Occipital lobe (tissue), 1 donor: ENCODE measurements at regions not wholly inside any gene's neighbourhood (a gene's known extent, or its start where the extent isn't known, plus 50 kb on each side); places are given as distances from the start of the nearest gene placed in this dataset.

Experiments
- DNase-seq: peaks from one replicate; lab custom pipeline; 2025; lab: John Stamatoyannopoulos, UW

GRCh38 chr1:221192055-221192454, 312.8 kb downstream of the HLX start:
- no peak for DNase-seq

- no peak for DNase-seq
Observed at GRCh38 chr1:221200464-221200863, 321.2 kb downstream of the HLX start.

DNA sequence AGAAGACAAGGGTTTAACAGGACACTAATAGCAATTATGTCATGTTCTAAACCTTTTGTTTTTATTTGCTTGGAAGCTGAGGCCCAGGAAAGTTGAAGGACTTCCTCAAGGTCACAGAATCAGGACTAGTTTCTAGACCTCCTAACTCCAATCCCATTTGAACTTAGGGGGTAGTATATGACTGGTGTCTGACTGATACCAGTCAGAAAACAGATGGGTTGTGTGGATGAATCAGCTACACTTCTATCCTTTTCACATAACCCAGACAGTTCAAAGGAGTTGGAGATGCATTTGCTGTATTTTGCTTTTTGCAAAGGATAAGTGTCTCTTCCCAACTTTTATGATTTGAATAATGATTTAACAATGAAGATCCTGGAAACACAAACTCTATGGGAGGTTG, 322.5 kb downstream of the HLX start:
- DNase-seq: no peak

DNA sequence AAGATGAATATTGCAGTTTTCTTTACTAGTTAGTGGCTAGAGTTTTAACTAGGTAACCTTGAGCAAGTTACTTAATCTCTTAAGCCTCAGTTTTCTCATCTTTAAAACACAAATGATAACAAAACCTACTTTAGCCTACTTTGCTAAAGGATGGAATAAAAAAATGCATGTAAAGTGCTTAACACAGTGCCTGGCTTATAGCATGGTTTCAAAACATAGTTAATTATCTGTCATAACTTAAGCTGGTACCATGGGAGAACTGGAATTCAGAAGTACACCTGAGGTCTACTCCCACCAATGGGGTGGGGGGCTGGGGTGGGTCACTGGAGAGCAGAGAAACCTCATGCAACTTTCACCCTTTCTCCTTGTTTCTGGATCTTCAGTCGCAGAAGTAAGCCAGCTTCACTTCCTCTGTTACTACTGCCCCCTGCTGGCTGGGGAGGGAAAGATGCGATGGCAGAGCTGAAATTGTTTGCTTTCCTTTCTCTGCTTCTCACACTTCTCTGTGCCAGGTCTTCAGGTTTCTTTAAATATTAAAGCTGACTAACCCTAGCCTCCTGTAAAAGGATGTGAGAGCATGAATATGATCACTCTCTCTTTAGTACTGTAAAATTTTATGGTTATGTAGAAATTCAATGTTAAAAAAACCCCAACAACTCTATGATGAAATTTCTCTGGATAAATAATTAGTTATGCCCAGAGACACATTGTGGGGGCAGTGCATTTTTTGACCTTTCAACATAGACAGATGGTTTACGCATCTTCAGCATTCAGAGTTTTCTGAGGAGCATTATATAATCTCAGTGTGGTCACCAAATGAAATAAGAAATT, 324.2 kb downstream of the HLX start:
- DNase-seq: peak; percentile 50

GRCh38 chr1:221204055-221204833, 325.0 kb downstream of the HLX start:
- no peak for DNase-seq

DNA sequence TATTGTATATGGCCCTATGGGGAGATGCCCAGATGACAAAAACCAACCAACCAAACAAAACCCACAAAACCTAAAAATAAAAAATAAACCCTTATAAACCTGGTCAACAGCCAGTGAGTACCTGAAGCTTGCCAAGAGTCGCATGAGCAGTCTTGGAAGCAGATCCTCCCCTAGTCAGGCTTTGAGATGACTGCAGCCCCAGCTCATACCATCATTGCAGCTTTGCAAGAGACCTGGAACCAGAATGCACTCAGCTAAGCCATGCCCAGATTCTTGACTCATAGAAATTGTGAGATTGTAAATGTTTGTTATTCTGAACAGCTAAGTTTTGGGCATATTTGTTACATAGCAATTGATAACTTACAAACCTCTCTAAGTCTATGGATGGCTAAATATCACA, 326.8 kb downstream of the HLX start:
- no peak for DNase-seq

DNA sequence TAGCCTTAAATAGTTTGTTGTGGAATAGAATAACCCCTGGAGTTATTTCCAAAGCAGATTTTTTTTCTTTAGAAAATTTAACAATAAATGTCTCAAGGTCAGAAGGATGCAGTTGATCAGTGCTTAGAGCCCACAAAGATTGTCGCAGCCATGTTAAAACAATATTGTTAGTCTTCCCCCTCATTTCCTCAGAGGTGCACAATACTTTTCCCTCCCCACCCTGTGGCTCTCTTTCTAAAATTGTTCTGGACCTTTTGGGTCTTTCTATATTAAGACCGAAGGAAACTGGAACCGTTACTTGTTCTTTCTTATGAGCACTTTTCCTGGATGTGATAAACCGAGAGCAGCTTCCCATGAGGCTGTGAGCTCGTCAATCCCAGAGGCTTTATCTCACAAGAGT, 333.7 kb downstream of the HLX start:
- DNase-seq: no peak

DNA sequence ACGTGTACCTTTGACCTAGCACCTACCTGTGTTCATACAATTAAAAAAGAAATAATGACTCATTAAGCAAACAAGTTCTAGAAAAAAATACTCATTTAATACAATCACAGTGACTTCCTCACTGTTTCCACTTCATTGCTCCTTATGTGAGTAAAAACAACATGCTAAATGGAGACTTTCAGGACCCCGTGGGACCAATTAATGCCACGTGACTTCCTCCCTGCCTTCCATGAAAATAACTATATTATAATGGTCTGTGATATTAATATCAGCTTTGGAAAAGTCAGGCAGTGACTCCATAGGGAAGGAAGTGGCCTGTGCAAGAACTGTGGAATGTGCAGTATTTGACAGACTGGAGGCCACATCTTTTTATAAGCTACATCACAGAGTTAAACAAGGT, 337.8 kb downstream of the HLX start:
- DNase-seq: no peak

- no peak for DNase-seq
Observed at GRCh38 chr1:221223281-221223680, 344.0 kb downstream of the HLX start.

DNA sequence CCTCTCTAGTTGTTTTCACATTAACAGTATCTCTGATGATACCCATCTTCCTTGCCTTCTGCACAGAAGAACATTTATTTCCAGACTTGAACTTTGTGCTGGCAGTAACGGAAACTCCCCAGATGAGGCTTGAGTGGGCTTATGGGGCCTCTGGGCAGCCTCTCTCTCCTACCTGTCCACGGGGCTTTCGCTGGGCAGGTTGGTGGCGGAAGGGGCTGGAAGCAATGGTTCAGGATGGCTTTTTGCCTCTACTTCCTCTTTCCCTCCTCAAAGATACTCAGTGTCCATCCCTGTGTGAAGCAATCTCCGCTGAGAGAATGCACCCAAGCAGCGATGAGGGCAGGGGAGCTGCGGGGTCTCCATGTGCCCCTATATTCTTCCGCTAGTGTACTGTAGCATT, 348.2 kb downstream of the HLX start:
- DNase-seq: no peak

- DNase-seq: no peak
Observed at GRCh38 chr1:221227872-221228337, 348.7 kb downstream of the HLX start.

DNA sequence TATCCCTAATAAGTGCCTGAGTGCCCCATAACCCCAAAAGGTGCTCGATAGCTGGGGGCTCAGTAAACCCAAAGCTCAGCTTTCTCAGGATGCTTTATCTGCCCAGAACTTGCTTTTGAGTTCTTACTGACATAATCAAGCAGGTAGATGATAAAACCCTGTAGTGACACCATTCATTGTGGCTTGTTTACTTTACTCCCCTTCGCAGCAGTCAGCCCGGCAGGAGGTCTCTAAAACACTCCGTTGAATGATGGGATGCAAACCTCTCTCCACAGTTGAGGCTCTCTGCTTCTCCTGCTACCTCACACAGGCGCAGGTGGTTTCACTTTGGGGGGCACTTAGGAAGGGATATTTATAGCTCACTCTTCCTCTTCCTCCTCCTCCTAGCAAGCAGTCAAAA, 349.4 kb downstream of the HLX start:
- DNase-seq: no peak

- no peak for DNase-seq
Observed at GRCh38 chr1:221230605-221231004, 351.4 kb downstream of the HLX start.

GRCh38 chr1:221234791-221235190, 355.5 kb downstream of the HLX start:
- no peak for DNase-seq

GRCh38 chr1:221237587-221237986, 358.3 kb downstream of the HLX start:
- DNase-seq: no peak

GRCh38 chr1:221239181-221239580, 359.9 kb downstream of the HLX start:
- no peak for DNase-seq

DNA sequence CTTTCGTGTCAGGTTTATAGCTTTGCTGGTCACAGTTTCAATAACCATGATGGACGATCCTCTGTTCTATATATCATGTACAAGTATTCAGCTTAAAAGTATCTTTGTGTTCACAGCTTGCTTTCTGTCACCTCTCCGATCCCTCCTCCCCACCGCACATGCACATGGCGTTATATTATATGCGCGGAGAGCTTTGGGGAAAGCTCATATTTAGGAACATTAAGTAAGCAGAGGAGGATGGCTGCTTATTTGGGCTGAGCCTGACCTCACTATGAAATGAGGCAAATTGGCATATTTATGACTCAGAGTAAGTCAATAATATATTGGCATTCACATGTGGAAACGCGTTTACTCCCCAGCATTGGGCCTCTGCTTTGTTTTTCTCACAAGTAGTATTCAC, 360.5 kb downstream of the HLX start:
- no peak for DNase-seq

DNA sequence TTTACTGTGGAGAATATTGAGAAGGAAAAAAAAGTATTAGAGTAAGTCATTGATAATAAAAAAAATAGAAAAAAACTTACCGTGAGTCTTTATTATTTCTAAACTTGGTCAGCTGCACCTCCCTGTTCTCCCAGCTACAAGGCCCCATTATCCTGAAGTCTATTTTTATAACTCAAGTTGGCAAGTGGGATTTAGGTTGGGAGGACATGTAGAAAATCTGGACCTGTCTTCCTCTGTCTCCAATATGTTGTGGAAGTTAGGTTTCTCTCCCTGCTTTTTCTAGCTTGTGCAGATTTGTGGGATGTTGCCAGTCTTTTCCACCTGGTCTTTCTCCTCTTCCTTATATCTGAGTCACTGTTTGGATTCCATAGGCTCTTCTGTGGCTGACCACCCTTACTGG, 361.4 kb downstream of the HLX start:
- DNase-seq: no peak

DNA sequence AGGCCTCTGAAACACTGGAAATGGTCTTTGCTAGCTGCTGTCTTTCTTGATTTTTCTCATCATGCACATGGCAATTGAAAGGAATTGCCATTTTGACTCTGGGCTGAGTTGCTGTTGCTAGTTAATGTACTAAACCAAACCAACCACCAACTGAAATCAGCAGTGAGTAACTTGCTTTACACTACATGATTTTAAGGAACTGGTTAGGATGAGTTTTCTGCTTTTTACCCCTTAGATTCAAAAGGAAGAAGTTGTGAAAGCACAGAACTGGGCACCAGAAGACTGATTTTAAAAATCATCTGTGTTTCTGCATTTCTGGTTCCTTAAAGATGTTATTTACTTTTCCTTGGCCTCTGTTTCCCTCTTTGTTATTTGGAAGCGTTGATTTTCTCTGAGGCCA, 361.9 kb downstream of the HLX start:
- no peak for DNase-seq

GRCh38 chr1:221241592-221241991, 362.3 kb downstream of the HLX start:
- no peak for DNase-seq

GRCh38 chr1:221246067-221246466, 366.8 kb downstream of the HLX start:
- no peak for DNase-seq

GRCh38 chr1:221246628-221247415, 367.6 kb downstream of the HLX start:
- no peak for DNase-seq
